HG02981 (cell line): ENCODE measurements at regions not wholly inside any gene's neighbourhood (a gene's known extent, or its start where the extent isn't known, plus 50 kb on each side); places are given as distances from the start of the nearest gene placed in this dataset.

Experiments used
- ATAC-seq: cut with Tn5 transposase; IDR thresholded peaks from one replicate; pipeline ENCODE4 v1.9.1; 2021; ENCODE audit warnings: mild to moderate bottlenecking, moderate library complexity; ENCODE audit not compliant: unreplicated experiment

- ATAC-seq: no peak
Observed at GRCh38 chr14:101466456-101467180, 94.7 kb upstream of the DIO3 start.

- no peak for ATAC-seq
Observed at GRCh38 chr14:101467181-101467926, 93.9 kb upstream of the DIO3 start.

- ATAC-seq: no peak
Observed at GRCh38 chr14:101469382-101470247, 91.7 kb upstream of the DIO3 start.

GRCh38 chr14:101470266-101470665 lies 91.0 kb upstream of the DIO3 start:
- no peak for ATAC-seq

GRCh38 chr14:101471723-101472517 lies 89.4 kb upstream of the DIO3 start:
- ATAC-seq: no peak

GRCh38 chr14:101472518-101472849 lies 88.8 kb upstream of the DIO3 start:
- ATAC-seq: no peak

- ATAC-seq: no peak
Observed at GRCh38 chr14:101473045-101473729, 88.1 kb upstream of the DIO3 start.

- ATAC-seq: no peak
Observed at GRCh38 chr14:101473795-101474562, 87.3 kb upstream of the DIO3 start.

GRCh38 chr14:101474563-101475455 lies 86.5 kb upstream of the DIO3 start:
- ATAC-seq: no peak

- ATAC-seq: no peak
Observed at GRCh38 chr14:101475456-101476257, 85.6 kb upstream of the DIO3 start.

- no peak for ATAC-seq
Observed at GRCh38 chr14:101476258-101476915, 84.9 kb upstream of the DIO3 start.

- no peak for ATAC-seq
Observed at GRCh38 chr14:101476916-101477553, 84.3 kb upstream of the DIO3 start.

GRCh38 chr14:101477648-101478047 lies 83.6 kb upstream of the DIO3 start:
- no peak for ATAC-seq

- no peak for ATAC-seq
Observed at GRCh38 chr14:101478096-101478495, 83.2 kb upstream of the DIO3 start.

GRCh38 chr14:101478796-101479410 lies 82.4 kb upstream of the DIO3 start:
- ATAC-seq: no peak

GRCh38 chr14:101480022-101480746 lies 81.1 kb upstream of the DIO3 start:
- ATAC-seq: no peak
